ENCODE measurements at regions not wholly inside any gene's neighbourhood (a gene's known extent, or its start where the extent isn't known, plus 50 kb on each side); places are given as distances from the start of the nearest gene placed in this dataset.
"Not testable (repeated sequence)": the region's sequence is repeated elsewhere in the genome, so short reads cannot be mapped to it uniquely, and the experiment has no call there.

GRCh38 chr3:94615275-94616065, 552.6 kb downstream of the NSUN3 start:
- Histone ChIP-seq H3K36me3 (ENCODE audit: control insufficient read depth, insufficient read depth, low read length) (no peaks in the 10 kb centered on the region), H3K27me3 (ENCODE audit: control insufficient read depth, insufficient read depth, low read length) (no peaks in the 10 kb centered on the region), H3K27ac (ENCODE audit: low read length) (no peak overlapping the region), H3K4me1 (ENCODE audit: control insufficient read depth, insufficient read depth, low read length) (no peaks in the 10 kb centered on the region), H3K4me3 (ENCODE audit: low read length) (no peak overlapping the region), H3K9me3 (ENCODE audit: control insufficient read depth, low read depth, low read length) (no peaks in the 10 kb centered on the region)
- DNase-seq, result no peak
- WGBS (ENCODE audit: insufficient coverage, low lambda C conversion rate), result 22% methylated on average over 2 of the region's 2 CpGs

- Histone ChIP-seq H3K27me3 (ENCODE audit: control insufficient read depth, insufficient read depth, low read length) (no peaks in the 10 kb centered on the region), H3K4me3 (ENCODE audit: low read length) (no peak overlapping the region), H3K36me3 (ENCODE audit: control insufficient read depth, insufficient read depth, low read length) (no peaks in the 10 kb centered on the region), H3K27ac (ENCODE audit: low read length) (no peak overlapping the region), H3K9me3 (ENCODE audit: control insufficient read depth, low read depth, low read length) (no peaks in the 10 kb centered on the region), H3K4me1 (ENCODE audit: control insufficient read depth, insufficient read depth, low read length) (no peaks in the 10 kb centered on the region)
- no CpG with 5 or more reads among the region's 2 CpGs for WGBS (ENCODE audit: insufficient coverage, low lambda C conversion rate)
- DNase-seq, result no peak
Observed at GRCh38 chr3:94616833-94617232, 554.0 kb downstream of the NSUN3 start.

GRCh38 chr3:94617312-94617711, 554.5 kb downstream of the NSUN3 start:
- WGBS (ENCODE audit: insufficient coverage, low lambda C conversion rate), result no CpG with 5 or more reads among the region's 2 CpGs
- no peaks in the 10 kb centered on the region for H3K27me3 ChIP-seq (ENCODE audit: control insufficient read depth, insufficient read depth, low read length)
- H3K27ac ChIP-seq (ENCODE audit: low read length), result no peak overlapping the region

GRCh38 chr3:94619643-94620042, 556.8 kb downstream of the NSUN3 start:
- H3K36me3 ChIP-seq (ENCODE audit: control insufficient read depth, insufficient read depth, low read length), result no peaks in the 10 kb centered on the region
- no CpG with 5 or more reads among the region's 3 CpGs for WGBS (ENCODE audit: insufficient coverage, low lambda C conversion rate)
- no peaks in the 10 kb centered on the region for H3K9me3 ChIP-seq (ENCODE audit: control insufficient read depth, low read depth, low read length)
- H3K4me3 ChIP-seq (ENCODE audit: low read length), result no peak overlapping the region
- H3K4me1 ChIP-seq (ENCODE audit: control insufficient read depth, insufficient read depth, low read length), result no peaks in the 10 kb centered on the region
- no peaks in the 10 kb centered on the region for H3K27me3 ChIP-seq (ENCODE audit: control insufficient read depth, insufficient read depth, low read length)
- H3K27ac ChIP-seq (ENCODE audit: low read length), result no peak overlapping the region
- DNase-seq, result no peak

More at GRCh38 chr3:94617312-94617711, 554.5 kb downstream of the NSUN3 start:
- H3K4me3 ChIP-seq (ENCODE audit: low read length), result no peak overlapping the region
- no peaks in the 10 kb centered on the region for H3K4me1 ChIP-seq (ENCODE audit: control insufficient read depth, insufficient read depth, low read length)
- H3K36me3 ChIP-seq (ENCODE audit: control insufficient read depth, insufficient read depth, low read length), result no peaks in the 10 kb centered on the region
- no peaks in the 10 kb centered on the region for H3K9me3 ChIP-seq (ENCODE audit: control insufficient read depth, low read depth, low read length)
- no peak for DNase-seq

GRCh38 chr3:94626573-94626972, 563.7 kb downstream of the NSUN3 start:
- Histone ChIP-seq H3K4me1 (ENCODE audit: control insufficient read depth, insufficient read depth, low read length) (no peaks in the 10 kb centered on the region), H3K36me3 (ENCODE audit: control insufficient read depth, insufficient read depth, low read length) (no peaks in the 10 kb centered on the region), H3K4me3 (ENCODE audit: low read length) (no peak overlapping the region), H3K27me3 (ENCODE audit: control insufficient read depth, insufficient read depth, low read length) (no peaks in the 10 kb centered on the region), H3K27ac (ENCODE audit: low read length) (no peak overlapping the region), H3K9me3 (ENCODE audit: control insufficient read depth, low read depth, low read length) (no peaks in the 10 kb centered on the region)
- DNase-seq, result no peak
- WGBS (ENCODE audit: insufficient coverage, low lambda C conversion rate), result 40% methylated on average over 1 of the region's 1 CpG

- H3K4me3 ChIP-seq (ENCODE audit: low read length), result no peak overlapping the region
- no peaks in the 10 kb centered on the region for H3K4me1 ChIP-seq (ENCODE audit: control insufficient read depth, insufficient read depth, low read length)
- no peak for DNase-seq
- no peak overlapping the region for H3K27ac ChIP-seq (ENCODE audit: low read length)
- 100% methylated on average over 1 of the region's 1 CpG for WGBS (ENCODE audit: insufficient coverage, low lambda C conversion rate)
- no peaks in the 10 kb centered on the region for H3K9me3 ChIP-seq (ENCODE audit: control insufficient read depth, low read depth, low read length)
- H3K27me3 ChIP-seq (ENCODE audit: control insufficient read depth, insufficient read depth, low read length), result no peaks in the 10 kb centered on the region
- no peaks in the 10 kb centered on the region for H3K36me3 ChIP-seq (ENCODE audit: control insufficient read depth, insufficient read depth, low read length)
Observed at GRCh38 chr3:94627689-94628088, 564.8 kb downstream of the NSUN3 start.

GRCh38 chr3:94643400-94643799, 580.5 kb downstream of the NSUN3 start:
- Histone ChIP-seq H3K4me1 (ENCODE audit: control insufficient read depth, insufficient read depth, low read length) (no peaks in the 10 kb centered on the region), H3K4me3 (ENCODE audit: low read length) (no peak overlapping the region), H3K27me3 (ENCODE audit: control insufficient read depth, insufficient read depth, low read length) (no peaks in the 10 kb centered on the region), H3K27ac (ENCODE audit: low read length) (no peak overlapping the region), H3K9me3 (ENCODE audit: control insufficient read depth, low read depth, low read length) (no peaks in the 10 kb centered on the region), H3K36me3 (ENCODE audit: control insufficient read depth, insufficient read depth, low read length) (no peaks in the 10 kb centered on the region)
- no CpG with 5 or more reads among the region's 3 CpGs for WGBS (ENCODE audit: insufficient coverage, low lambda C conversion rate)
- no peak for DNase-seq

GRCh38 chr3:94645790-94646189, 582.9 kb downstream of the NSUN3 start:
- no peak for DNase-seq
- H3K36me3 ChIP-seq (ENCODE audit: control insufficient read depth, insufficient read depth, low read length), result no peaks in the 10 kb centered on the region
- WGBS (ENCODE audit: insufficient coverage, low lambda C conversion rate), result 50% methylated on average over 2 of the region's 3 CpGs

GRCh38 chr3:94647131-94647530, 584.3 kb downstream of the NSUN3 start:
- H3K27me3 ChIP-seq (ENCODE audit: control insufficient read depth, insufficient read depth, low read length), result no peaks in the 10 kb centered on the region
- no peak overlapping the region for H3K4me3 ChIP-seq (ENCODE audit: low read length)
- no peak for DNase-seq
- no peaks in the 10 kb centered on the region for H3K4me1 ChIP-seq (ENCODE audit: control insufficient read depth, insufficient read depth, low read length)
- H3K27ac ChIP-seq (ENCODE audit: low read length), result no peak overlapping the region
- no peaks in the 10 kb centered on the region for H3K9me3 ChIP-seq (ENCODE audit: control insufficient read depth, low read depth, low read length)
- no peaks in the 10 kb centered on the region for H3K36me3 ChIP-seq (ENCODE audit: control insufficient read depth, insufficient read depth, low read length)
- 0% methylated on average over 1 of the region's 3 CpGs for WGBS (ENCODE audit: insufficient coverage, low lambda C conversion rate)

More at GRCh38 chr3:94645790-94646189, 582.9 kb downstream of the NSUN3 start:
- Histone ChIP-seq H3K27ac (ENCODE audit: low read length) (no peak overlapping the region), H3K4me3 (ENCODE audit: low read length) (no peak overlapping the region), H3K27me3 (ENCODE audit: control insufficient read depth, insufficient read depth, low read length) (no peaks in the 10 kb centered on the region), H3K4me1 (ENCODE audit: control insufficient read depth, insufficient read depth, low read length) (no peaks in the 10 kb centered on the region), H3K9me3 (ENCODE audit: control insufficient read depth, low read depth, low read length) (no peaks in the 10 kb centered on the region)

- H3K4me3 ChIP-seq (ENCODE audit: low read length); H3K27ac ChIP-seq (ENCODE audit: low read length); H3K36me3 ChIP-seq (ENCODE audit: control insufficient read depth, insufficient read depth, low read length); H3K27me3 ChIP-seq (ENCODE audit: control insufficient read depth, insufficient read depth, low read length); H3K9me3 ChIP-seq (ENCODE audit: control insufficient read depth, low read depth, low read length); H3K4me1 ChIP-seq (ENCODE audit: control insufficient read depth, insufficient read depth, low read length): not testable (repeated sequence)
- 80% methylated on average over 1 of the region's 8 CpGs for WGBS (ENCODE audit: insufficient coverage, low lambda C conversion rate)
- peak in 1 of 2 donors; percentile 29 for DNase-seq
Observed at GRCh38 chr3:94648270-94649180, 585.7 kb downstream of the NSUN3 start.
